ENCODE measurements at regions not wholly inside any gene's neighbourhood (a gene's known extent, or its start where the extent isn't known, plus 50 kb on each side); places are given as distances from the start of the nearest gene placed in this dataset.
A peak's percentile ranks its signal among the peaks of the same experiment; 100 is the strongest.

- H3K4me3 ChIP-seq (ENCODE audit: low read depth, low read length), result no peak overlapping the region
- in situ Hi-C loops (cut with HindIII; ENCODE audit: low pct_ligation_motif_present, low sequenced_read_pairs), result no loop called here
Observed at GRCh38 chr6:150767161-150767560, 98.3 kb upstream of the MTHFD1L start.

DNA sequence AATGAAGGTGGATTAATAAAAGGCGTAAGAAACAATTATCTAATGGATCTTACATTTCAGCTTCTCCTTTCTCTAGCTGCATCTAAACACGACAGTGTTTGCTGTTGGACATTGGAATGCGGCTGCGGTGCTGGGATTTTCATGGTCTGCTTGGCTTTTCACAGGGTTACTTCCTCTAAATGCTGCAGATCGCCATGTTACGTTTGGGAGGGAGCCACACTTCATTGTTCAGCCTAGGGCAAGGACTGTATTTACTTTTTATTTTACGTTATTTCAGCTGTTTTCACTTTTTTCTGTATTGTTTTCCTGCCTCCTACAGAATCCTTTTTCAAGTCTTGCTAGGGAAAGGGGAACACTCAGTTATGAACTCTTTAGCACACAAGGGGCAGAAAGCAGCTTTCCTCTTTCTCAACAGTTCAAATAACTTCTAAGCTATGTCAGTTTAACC, 97.9 kb upstream of the MTHFD1L start:
- Histone ChIP-seq H3K27me3 (replicated peaks) (no peaks in the 10 kb centered on the region), H3K36me3 (replicated peaks) (no peaks in the 10 kb centered on the region), H3K27ac (no peak overlapping the region), H3K4me3 (ENCODE audit: low read depth, low read length) (no peak overlapping the region)
- in situ Hi-C loops (cut with HindIII; ENCODE audit: low pct_ligation_motif_present, low sequenced_read_pairs), result no loop called here
- TF ChIP-seq, protein P1, sequence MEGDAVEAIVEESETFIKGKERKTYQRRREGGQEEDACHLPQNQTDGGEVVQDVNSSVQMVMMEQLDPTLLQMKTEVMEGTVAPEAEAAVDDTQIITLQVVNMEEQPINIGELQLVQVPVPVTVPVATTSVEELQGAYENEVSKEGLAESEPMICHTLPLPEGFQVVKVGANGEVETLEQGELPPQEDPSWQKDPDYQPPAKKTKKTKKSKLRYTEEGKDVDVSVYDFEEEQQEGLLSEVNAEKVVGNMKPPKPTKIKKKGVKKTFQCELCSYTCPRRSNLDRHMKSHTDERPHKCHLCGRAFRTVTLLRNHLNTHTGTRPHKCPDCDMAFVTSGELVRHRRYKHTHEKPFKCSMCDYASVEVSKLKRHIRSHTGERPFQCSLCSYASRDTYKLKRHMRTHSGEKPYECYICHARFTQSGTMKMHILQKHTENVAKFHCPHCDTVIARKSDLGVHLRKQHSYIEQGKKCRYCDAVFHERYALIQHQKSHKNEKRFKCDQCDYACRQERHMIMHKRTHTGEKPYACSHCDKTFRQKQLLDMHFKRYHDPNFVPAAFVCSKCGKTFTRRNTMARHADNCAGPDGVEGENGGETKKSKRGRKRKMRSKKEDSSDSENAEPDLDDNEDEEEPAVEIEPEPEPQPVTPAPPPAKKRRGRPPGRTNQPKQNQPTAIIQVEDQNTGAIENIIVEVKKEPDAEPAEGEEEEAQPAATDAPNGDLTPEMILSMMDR (IDR thresholded peaks at IDR 0.05; ENCODE audit: low read depth, low read length, missing control alignments), result no peak
- DNase-seq, result peak; percentile 7

More at GRCh38 chr6:150767161-150767560, 98.3 kb upstream of the MTHFD1L start:
- no peaks in the 10 kb centered on the region for H3K36me3 ChIP-seq (replicated peaks)
- no peaks in the 10 kb centered on the region for H3K27me3 ChIP-seq (replicated peaks)
- TF ChIP-seq, protein P1 (IDR thresholded peaks at IDR 0.05; ENCODE audit: low read depth, low read length, missing control alignments), result no peak
- no peak overlapping the region for H3K27ac ChIP-seq
- DNase-seq, result no peak

- Histone ChIP-seq H3K27ac (no peak overlapping the region), H3K27me3 (replicated peaks) (no peaks in the 10 kb centered on the region), H3K36me3 (replicated peaks) (no peaks in the 10 kb centered on the region), H3K4me3 (ENCODE audit: low read depth, low read length) (no peak overlapping the region)
- no peak for DNase-seq
- in situ Hi-C loops (cut with HindIII; ENCODE audit: low pct_ligation_motif_present, low sequenced_read_pairs), result no loop called here
- TF ChIP-seq, protein P1 (IDR thresholded peaks at IDR 0.05; ENCODE audit: low read depth, low read length, missing control alignments), result no peak
Observed at GRCh38 chr6:150770637-150771036, 94.9 kb upstream of the MTHFD1L start.

DNA sequence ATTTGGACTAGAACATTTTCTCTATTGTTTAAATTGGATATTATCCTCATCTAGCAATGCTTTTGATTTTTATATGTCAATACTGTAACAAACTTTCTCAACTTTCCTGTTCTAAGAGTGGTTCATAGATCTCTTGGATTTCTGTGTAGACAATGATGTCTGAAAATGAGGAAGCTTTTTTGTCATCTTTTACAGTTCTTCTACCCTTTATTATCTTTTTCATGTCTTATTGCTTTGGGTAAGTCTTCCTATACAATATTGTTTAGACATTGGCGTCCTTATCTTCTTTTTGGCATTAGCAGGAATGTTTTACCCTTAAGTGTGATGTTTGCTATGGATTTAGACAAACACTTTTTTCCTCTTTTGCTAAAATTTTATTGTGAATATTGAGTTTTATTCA, 91.5 kb upstream of the MTHFD1L start:
- DNase-seq, result no peak
- Histone ChIP-seq H3K4me3 (ENCODE audit: low read depth, low read length) (no peak overlapping the region), H3K27ac (no peak overlapping the region), H3K36me3 (replicated peaks) (no peaks in the 10 kb centered on the region), H3K27me3 (replicated peaks) (no peaks in the 10 kb centered on the region)
- TF ChIP-seq, protein P1 (IDR thresholded peaks at IDR 0.05; ENCODE audit: low read depth, low read length, missing control alignments), result no peak
- in situ Hi-C loops (cut with HindIII; ENCODE audit: low pct_ligation_motif_present, low sequenced_read_pairs), result no loop called here

DNA sequence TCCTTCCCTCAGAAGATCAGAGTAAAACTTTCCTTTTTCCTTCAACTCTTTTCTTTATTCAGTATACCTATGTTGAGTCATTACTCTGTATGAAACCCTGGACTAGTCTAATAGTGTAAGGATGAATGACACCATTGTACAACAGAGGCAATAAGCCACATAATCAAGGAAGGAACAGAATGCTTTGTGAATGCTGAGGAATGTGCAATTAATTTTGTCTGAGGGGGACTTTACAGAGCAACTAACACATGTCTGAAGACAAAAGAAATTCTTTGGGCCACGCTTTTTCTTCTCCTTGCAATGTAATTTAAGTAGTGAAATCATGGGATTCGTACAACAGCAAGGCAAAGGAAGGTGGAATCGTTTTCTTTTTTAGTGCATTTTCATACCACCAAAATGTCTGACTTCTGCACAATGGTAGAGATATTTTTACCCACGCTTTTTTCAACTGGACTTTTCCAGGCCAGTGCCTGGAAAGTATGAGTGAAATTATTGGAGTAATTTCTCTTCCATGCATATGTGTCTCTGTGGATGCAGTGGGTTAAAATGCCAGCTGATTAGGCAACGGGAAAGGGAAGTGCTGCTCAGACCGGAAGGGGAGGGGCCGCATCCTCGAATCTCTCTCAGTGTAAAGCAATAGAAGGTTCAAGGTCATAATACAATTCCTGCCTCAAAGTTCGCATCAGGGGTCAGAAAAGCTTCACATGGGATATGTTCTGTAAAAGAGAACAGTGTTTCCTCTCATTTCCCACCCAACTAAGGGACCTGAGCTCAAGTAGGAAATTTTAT, 89.9 kb upstream of the MTHFD1L start:
- H3K36me3 ChIP-seq (replicated peaks), result no peaks in the 10 kb centered on the region
- no peak for DNase-seq
- H3K4me3 ChIP-seq (ENCODE audit: low read depth, low read length), result no peak overlapping the region
- TF ChIP-seq, protein P1 (IDR thresholded peaks at IDR 0.05; ENCODE audit: low read depth, low read length, missing control alignments), result no peak
- in situ Hi-C loops (cut with HindIII; ENCODE audit: low pct_ligation_motif_present, low sequenced_read_pairs), result no loop called here
- no peaks in the 10 kb centered on the region for H3K27me3 ChIP-seq (replicated peaks)
- no peak overlapping the region for H3K27ac ChIP-seq

DNA sequence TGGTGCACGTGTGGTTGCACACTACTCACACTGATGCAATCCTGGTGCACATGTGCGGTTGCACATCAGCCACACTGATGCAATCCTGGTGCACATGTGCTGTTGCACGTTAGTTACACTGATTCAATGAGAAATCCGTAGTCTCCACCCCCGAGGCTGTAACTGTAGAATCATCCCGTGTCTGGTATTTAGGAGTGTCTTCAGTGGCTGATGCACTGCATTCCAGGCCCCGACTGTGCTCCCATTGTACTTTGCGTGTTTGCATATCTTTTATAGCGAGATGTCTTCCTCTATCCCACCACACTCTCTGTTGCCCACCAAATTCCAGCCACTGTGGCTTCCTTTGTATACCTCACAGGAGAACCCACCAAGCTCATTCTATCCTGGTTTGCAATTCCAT, 87.8 kb upstream of the MTHFD1L start:
- in situ Hi-C loops (cut with HindIII; ENCODE audit: low pct_ligation_motif_present, low sequenced_read_pairs), result no loop called here
- no peak for DNase-seq
- TF ChIP-seq, protein P1 (IDR thresholded peaks at IDR 0.05; ENCODE audit: low read depth, low read length, missing control alignments), result no peak

More for the DNA sequence above, 87.8 kb upstream of the MTHFD1L start:
- Histone ChIP-seq H3K4me3 (ENCODE audit: low read depth, low read length) (no peak overlapping the region), H3K36me3 (replicated peaks) (no peaks in the 10 kb centered on the region), H3K27ac (no peak overlapping the region), H3K27me3 (replicated peaks) (no peaks in the 10 kb centered on the region)
